ENCODE measurements at regions not wholly inside any gene's neighbourhood (a gene's known extent, or its start where the extent isn't known, plus 50 kb on each side); places are given as distances from the start of the nearest gene placed in this dataset.

- peaks cover 0 to 8% of the 10 kb centered on the region in 2 donors for H3K9me3 ChIP-seq
- no peak overlapping the region for H3K27ac ChIP-seq
- no peaks in the 10 kb centered on the region for H3K4me1 ChIP-seq
- H3K36me3 ChIP-seq: no peaks in the 10 kb centered on the region
- DNase-seq (ENCODE audit: low spot score in 2 of 2): no peak
- H3K27me3 ChIP-seq: peaks cover 0 to 47% of the 10 kb centered on the region in 2 donors
- H3K4me3 ChIP-seq: no peak overlapping the region
- TF ChIP-seq, protein P1, sequence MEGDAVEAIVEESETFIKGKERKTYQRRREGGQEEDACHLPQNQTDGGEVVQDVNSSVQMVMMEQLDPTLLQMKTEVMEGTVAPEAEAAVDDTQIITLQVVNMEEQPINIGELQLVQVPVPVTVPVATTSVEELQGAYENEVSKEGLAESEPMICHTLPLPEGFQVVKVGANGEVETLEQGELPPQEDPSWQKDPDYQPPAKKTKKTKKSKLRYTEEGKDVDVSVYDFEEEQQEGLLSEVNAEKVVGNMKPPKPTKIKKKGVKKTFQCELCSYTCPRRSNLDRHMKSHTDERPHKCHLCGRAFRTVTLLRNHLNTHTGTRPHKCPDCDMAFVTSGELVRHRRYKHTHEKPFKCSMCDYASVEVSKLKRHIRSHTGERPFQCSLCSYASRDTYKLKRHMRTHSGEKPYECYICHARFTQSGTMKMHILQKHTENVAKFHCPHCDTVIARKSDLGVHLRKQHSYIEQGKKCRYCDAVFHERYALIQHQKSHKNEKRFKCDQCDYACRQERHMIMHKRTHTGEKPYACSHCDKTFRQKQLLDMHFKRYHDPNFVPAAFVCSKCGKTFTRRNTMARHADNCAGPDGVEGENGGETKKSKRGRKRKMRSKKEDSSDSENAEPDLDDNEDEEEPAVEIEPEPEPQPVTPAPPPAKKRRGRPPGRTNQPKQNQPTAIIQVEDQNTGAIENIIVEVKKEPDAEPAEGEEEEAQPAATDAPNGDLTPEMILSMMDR (IDR thresholded peaks at IDR 0.05): no peak
- no peak for TF ChIP-seq POLR2A (IDR thresholded peaks at IDR 0.05)
- no peak for TF ChIP-seq POLR2AphosphoS5 (IDR thresholded peaks at IDR 0.05)
- intact Hi-C loops (cut with DNase I; ENCODE audit: low total_unique reads): no loop called here
Observed at GRCh38 chrX:51182545-51182944, 150.1 kb upstream of the NUDT10 start.

DNA sequence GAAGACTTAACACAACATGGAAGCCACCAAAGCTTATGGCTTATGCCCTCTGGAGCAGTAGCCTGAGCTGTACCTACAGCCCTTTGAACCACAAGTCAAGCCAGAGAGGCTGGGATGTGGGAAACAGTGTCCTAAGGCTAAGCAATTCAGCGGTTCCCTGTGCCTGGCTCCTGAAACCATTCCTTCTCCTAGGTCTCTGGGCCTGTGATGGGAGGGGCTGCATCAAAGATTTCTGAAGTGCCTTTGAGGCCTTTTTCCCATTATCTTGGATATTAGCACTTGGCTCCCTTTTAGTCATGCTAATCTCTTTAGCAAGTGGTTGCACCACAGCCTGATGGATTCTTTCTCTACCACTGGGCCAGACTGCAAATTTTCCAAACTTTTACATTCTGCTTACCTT is 140.5 kb upstream of the NUDT10 start:
- intact Hi-C loops (cut with DNase I; ENCODE audit: low total_unique reads): no loop called here
- H3K27me3 ChIP-seq: peaks cover 0 to 11% of the 10 kb centered on the region in 2 donors
- no peak for DNase-seq (ENCODE audit: low spot score in 2 of 2)
- H3K27ac ChIP-seq: no peak overlapping the region
- H3K9me3 ChIP-seq: peaks cover 9 to 47% of the 10 kb centered on the region in 2 donors
- no peak overlapping the region for H3K4me3 ChIP-seq
- TF ChIP-seq, protein P1 (IDR thresholded peaks at IDR 0.05): no peak
- TF ChIP-seq POLR2AphosphoS5 (IDR thresholded peaks at IDR 0.05) (no peak), POLR2A (IDR thresholded peaks at IDR 0.05) (no peak)
- H3K4me1 ChIP-seq: no peaks in the 10 kb centered on the region
- no peaks in the 10 kb centered on the region for H3K36me3 ChIP-seq

DNA sequence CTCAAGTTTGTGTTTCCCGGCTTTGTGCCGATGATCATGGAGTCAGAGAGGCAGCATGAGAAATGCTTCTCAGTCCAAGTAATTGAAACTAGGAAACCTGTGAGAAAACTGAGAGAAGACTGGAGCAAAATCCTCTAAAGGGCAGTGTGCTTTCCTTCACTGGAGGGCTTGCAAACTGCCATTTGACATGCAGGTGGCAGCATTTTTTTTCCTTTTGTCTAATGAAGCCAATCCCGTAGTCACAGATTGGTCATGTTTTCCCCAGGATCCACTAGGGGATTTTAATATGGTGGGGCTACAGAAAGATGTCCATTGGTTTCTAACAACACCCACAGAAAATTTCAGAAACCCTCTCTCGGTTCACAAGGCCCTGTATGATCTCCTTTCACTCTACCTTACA is 117.4 kb upstream of the NUDT10 start:
- intact Hi-C loops (cut with DNase I; ENCODE audit: low total_unique reads): no loop called here
- Histone ChIP-seq H3K4me3 (no peak overlapping the region), H3K27ac (no peak overlapping the region), H3K27me3 (no peaks in the 10 kb centered on the region), H3K4me1 (no peaks in the 10 kb centered on the region), H3K36me3 (no peaks in the 10 kb centered on the region), H3K9me3 (no peaks in the 10 kb centered on the region)
- TF ChIP-seq POLR2A (IDR thresholded peaks at IDR 0.05) (no peak), POLR2AphosphoS5 (IDR thresholded peaks at IDR 0.05) (no peak)
- TF ChIP-seq, protein P1 (IDR thresholded peaks at IDR 0.05): no peak
- DNase-seq (ENCODE audit: low spot score in 2 of 2): no peak

DNA sequence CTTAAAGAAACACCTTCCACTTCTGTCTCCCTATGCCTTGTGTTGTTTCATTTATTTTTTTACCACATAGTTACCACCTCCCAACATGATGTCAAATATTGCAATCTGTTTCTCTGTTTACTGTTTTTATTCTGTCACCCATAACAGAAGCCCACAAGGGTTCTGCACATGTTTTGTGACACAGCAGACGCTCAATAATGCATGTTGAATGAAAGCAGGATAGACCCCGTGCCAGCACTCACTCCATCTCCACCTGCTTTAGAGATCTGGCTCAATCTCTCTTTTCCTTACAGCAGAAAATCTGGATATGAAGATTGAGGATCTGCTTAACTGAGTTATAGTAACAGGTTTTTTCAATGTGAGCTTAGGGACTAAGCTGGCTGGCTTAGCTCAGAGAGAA is 116.8 kb upstream of the NUDT10 start:
- intact Hi-C loops (cut with DNase I; ENCODE audit: low total_unique reads): no loop called here
- TF ChIP-seq POLR2AphosphoS5 (IDR thresholded peaks at IDR 0.05) (no peak), POLR2A (IDR thresholded peaks at IDR 0.05) (no peak)
- TF ChIP-seq, protein P1 (IDR thresholded peaks at IDR 0.05): no peak
- no peak for DNase-seq (ENCODE audit: low spot score in 2 of 2)

DNA sequence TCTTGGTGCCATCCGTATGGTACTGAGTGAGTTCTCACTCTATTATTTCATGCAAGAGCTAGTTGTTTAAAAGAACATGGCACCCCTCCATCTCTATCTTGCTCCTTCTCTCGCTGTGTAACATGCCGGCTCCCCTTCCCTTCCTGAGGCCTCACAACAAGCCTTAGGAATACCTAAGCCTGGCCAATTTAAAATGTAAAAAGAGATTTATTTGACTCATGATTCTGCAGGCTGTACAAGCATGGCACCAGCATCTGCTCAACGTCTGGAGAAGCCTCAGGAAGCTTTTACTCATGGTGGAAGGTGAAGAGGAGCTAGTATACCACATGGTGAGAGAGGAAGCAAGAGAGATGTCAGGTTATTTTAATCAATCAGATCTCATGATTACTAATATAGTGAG is 90.4 kb upstream of the NUDT10 start:
- Histone ChIP-seq H3K9me3 (peaks cover 12 to 43% of the 10 kb centered on the region in 2 donors), H3K27me3 (peaks cover 0 to 11% of the 10 kb centered on the region in 2 donors), H3K4me1 (no peaks in the 10 kb centered on the region), H3K27ac (no peak overlapping the region), H3K36me3 (no peaks in the 10 kb centered on the region), H3K4me3 (no peak overlapping the region)
- DNase-seq (ENCODE audit: low spot score in 2 of 2): no peak
- intact Hi-C loops (cut with DNase I; ENCODE audit: low total_unique reads): no loop called here
- TF ChIP-seq POLR2A (IDR thresholded peaks at IDR 0.05) (no peak), POLR2AphosphoS5 (IDR thresholded peaks at IDR 0.05) (no peak)
- TF ChIP-seq, protein P1 (IDR thresholded peaks at IDR 0.05): no peak

More for the DNA sequence above, 116.8 kb upstream of the NUDT10 start:
- Histone ChIP-seq H3K27me3 (no peaks in the 10 kb centered on the region), H3K4me1 (no peaks in the 10 kb centered on the region), H3K4me3 (no peak overlapping the region), H3K9me3 (no peaks in the 10 kb centered on the region), H3K36me3 (no peaks in the 10 kb centered on the region), H3K27ac (no peak overlapping the region)

All from breast epithelium (tissue), 4 donors.